Mammary epithelial cell (primary cell): ENCODE measurements at regions not wholly inside any gene's neighbourhood (a gene's known extent, or its start where the extent isn't known, plus 50 kb on each side); places are given as distances from the start of the nearest gene placed in this dataset.

ENCODE experiments used
- EZH2 ChIP-seq: IDR thresholded peaks from 2 replicates; pipeline ENCODE4 v1.6.1; 2012; ENCODE audit warnings: low read length, inconsistent platforms, borderline replicate concordance
- TF ChIP-seq, protein P1 (sequence below), 2 donors: IDR thresholded peaks in 1 of 2; conservative IDR thresholded peaks in 1 of 2; 2 replicates each; pipeline ENCODE4 v1.5.1; 2011 to 2012; ENCODE audit warnings: inconsistent platforms in 2 of 2, low read length in 2 of 2, mild to moderate bottlenecking in 2 of 2, control low read depth in 1 of 2, low read depth in 1 of 2; ENCODE audit not compliant: insufficient read depth in 1 of 2; ENCODE audit errors: extremely low read depth in 1 of 2

DNA sequence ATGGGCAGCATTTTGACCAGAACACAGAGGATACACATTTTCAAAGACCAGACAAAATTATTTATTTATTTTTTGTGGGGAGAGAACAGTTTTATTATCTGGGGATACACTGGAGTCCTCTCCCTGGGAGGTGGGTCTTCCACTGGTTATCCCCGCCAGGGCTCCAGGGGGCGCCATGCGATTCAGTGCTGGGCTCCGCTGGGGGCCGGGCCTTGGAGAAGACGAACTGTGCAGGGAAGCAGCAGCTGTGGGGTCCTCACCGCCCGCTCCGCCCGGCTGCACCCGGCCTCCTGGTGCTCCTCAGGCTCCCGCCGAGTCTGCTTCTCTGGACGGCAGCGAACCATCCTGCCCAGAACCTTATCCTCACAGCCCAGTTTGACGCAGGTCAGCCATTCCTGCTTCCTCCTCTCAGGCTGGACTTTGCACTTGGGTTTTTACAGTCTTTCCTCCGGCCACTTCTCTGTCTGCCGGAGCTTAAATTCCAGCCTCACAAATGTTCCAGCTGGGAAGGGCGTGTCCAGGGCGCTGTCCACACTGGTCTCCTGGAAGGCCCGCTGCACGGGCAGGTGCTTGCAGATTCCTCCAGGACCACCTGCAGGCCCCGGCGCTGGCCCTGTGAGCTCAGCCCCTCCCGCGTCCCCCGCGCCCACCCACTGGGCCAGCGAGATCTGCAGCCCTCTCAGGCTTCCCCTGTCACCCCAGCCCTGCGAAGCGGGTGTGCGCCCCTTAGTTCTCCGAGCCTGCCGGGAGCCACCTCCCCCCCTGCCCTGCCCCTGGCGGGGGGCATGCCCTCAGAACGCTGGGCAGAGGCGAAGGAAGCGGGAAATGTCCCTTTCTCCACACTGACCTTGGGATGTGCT lies 1830.0 kb upstream of the DEFB115 start:
- TF ChIP-seq, protein P1, sequence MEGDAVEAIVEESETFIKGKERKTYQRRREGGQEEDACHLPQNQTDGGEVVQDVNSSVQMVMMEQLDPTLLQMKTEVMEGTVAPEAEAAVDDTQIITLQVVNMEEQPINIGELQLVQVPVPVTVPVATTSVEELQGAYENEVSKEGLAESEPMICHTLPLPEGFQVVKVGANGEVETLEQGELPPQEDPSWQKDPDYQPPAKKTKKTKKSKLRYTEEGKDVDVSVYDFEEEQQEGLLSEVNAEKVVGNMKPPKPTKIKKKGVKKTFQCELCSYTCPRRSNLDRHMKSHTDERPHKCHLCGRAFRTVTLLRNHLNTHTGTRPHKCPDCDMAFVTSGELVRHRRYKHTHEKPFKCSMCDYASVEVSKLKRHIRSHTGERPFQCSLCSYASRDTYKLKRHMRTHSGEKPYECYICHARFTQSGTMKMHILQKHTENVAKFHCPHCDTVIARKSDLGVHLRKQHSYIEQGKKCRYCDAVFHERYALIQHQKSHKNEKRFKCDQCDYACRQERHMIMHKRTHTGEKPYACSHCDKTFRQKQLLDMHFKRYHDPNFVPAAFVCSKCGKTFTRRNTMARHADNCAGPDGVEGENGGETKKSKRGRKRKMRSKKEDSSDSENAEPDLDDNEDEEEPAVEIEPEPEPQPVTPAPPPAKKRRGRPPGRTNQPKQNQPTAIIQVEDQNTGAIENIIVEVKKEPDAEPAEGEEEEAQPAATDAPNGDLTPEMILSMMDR (conservative IDR thresholded peaks at IDR 0.05 in 1 of 2, IDR thresholded peaks at IDR 0.05 in 1 of 2; ENCODE audit: extremely low read depth in 1 of 2, insufficient read depth in 1 of 2, low read depth in 1 of 2, low read length in 2 of 2): no peak
- TF ChIP-seq EZH2: no peak
